K562 (cell line): ENCODE measurements at regions not wholly inside any gene's neighbourhood (a gene's known extent, or its start where the extent isn't known, plus 50 kb on each side); places are given as distances from the start of the nearest gene placed in this dataset.

Experiments used
- ATAC-seq: fragments of 200-7000 bp; cut with Tn5 transposase; 3 replicates; pipeline ENCODE4 v1.9.1; 2020; ENCODE audit warnings: moderate library complexity
- BruUV-seq: library from RNA; stranded (reverse); fragments of 400-500 nt; replicated peaks from 2 replicates; lab custom pipeline; 2021; lab: Mats Ljungman, UMichigan
- CTCF ChIA-PET: fragments of 300-600 bp; formaldehyde crosslinking; extraction: SDS; loops from one replicate; lab custom pipeline; 2021; ENCODE audit warnings: low intra/inter-chr PET ratio; lab: Yijun Ruan, JAX
- POLR2A ChIA-PET: fragments of 300-600, 350-650 bp; sonication (Branson Sonifier 250); formaldehyde crosslinking; extraction: SDS; loops from one replicate; lab custom pipeline; 2021; ENCODE audit warnings: antibody characterized with exemption, inconsistent platforms; lab: Yijun Ruan, JAX
- DNase-seq, 4 experiments: peaks; one replicate each; pipeline versions ENCODE4 v3.0.0 to v3.0.0-alpha.2; 2011 to 2018; ENCODE audit warnings: low spot score in 3 of 4, mixed read lengths in 3 of 4; ENCODE audit errors: extremely low read depth in 1 of 4
- FAIRE-seq: peaks from 2 replicates; lab custom pipeline; 2011; peaks lifted over from hg19 to GRCh38; lab: Jason Lieb, UNC
- H2AFZ ChIP-seq: 2 replicates; pipeline ENCODE4 v1.6.0; 2011; ENCODE audit warnings: low read depth, low read length, control low read depth, inconsistent platforms
- H3K27ac ChIP-seq: fragments of 200-600 bp; 3 replicates; pipeline ENCODE4 v1.8.0; 2011; ENCODE audit warnings: low read depth, mild to moderate bottlenecking, control low read depth, inconsistent platforms, low read length, moderate library complexity, mixed read lengths; ENCODE audit errors: extremely low read depth
- H3K27me3 ChIP-seq, 2 experiments: fragments of 300-600 bp in 1 of 2; 2 replicates in 1 of 2; 3 replicates in 1 of 2; pipeline versions ENCODE4 v1.6.0 to v1.8.0; 2011; ENCODE audit warnings: inconsistent platforms in 2 of 2, low read length in 2 of 2, mild to moderate bottlenecking in 1 of 2, mixed read lengths in 1 of 2, moderate library complexity in 1 of 2; ENCODE audit not compliant: control insufficient read depth in 2 of 2, insufficient read depth in 2 of 2
- H3K36me3 ChIP-seq: fragments of 300-600 bp; 3 replicates; pipeline ENCODE4 v1.8.0; 2011; ENCODE audit warnings: mild to moderate bottlenecking, low read length, inconsistent platforms; ENCODE audit not compliant: control insufficient read depth, insufficient read depth
- H3K4me1 ChIP-seq, 2 experiments: fragments of 200-600 bp in 1 of 2; replicated peaks in 1 of 2; 2 replicates in 1 of 2; 3 replicates in 1 of 2; pipeline versions ENCODE4 v1.5.1 to v1.8.0; 2011; ENCODE audit warnings: inconsistent platforms in 2 of 2, low read length in 2 of 2, mild to moderate bottlenecking in 1 of 2, mixed read lengths in 1 of 2, moderate library complexity in 1 of 2; ENCODE audit not compliant: control insufficient read depth in 2 of 2, insufficient read depth in 2 of 2
- H3K4me2 ChIP-seq: 2 replicates; pipeline ENCODE4 v1.6.1; 2011; ENCODE audit warnings: low read length, control low read depth, inconsistent platforms, mixed read lengths; ENCODE audit not compliant: insufficient read depth
- H3K4me3 ChIP-seq: fragments of 200-600 bp; sonication (generic), shearing (Covaris generic); 2 replicates; pipeline ENCODE4 v1.5.1; 2016; ENCODE audit warnings: control low read depth, inconsistent platforms
- H3K79me2 ChIP-seq: fragments of 200-600 bp; 3 replicates; pipeline ENCODE4 v1.8.0; 2011; ENCODE audit warnings: low read length, inconsistent platforms; ENCODE audit not compliant: control insufficient read depth, insufficient read depth
- H3K9ac ChIP-seq, 2 experiments: 2 replicates each; pipeline versions ENCODE4 v1.6.0 to v1.6.1; 2011; ENCODE audit warnings: low read depth in 2 of 2, low read length in 2 of 2, control low read depth in 1 of 2, inconsistent platforms in 1 of 2, mild to moderate bottlenecking in 1 of 2, mixed read lengths in 1 of 2; ENCODE audit not compliant: insufficient read depth in 1 of 2
- H3K9me1 ChIP-seq: one replicate; pipeline ENCODE4 v1.6.0; 2011; ENCODE audit warnings: inconsistent platforms, mild to moderate bottlenecking, low read length, moderate library complexity; ENCODE audit not compliant: control insufficient read depth, insufficient read depth
- H3K9me3 ChIP-seq: replicated peaks from 2 replicates; pipeline ENCODE4 v1.5.1; 2011; ENCODE audit warnings: low read depth, low read length, inconsistent platforms; ENCODE audit not compliant: control insufficient read depth, insufficient read depth
- H4K20me1 ChIP-seq: replicated peaks from 2 replicates; pipeline ENCODE4 v1.6.1; 2011; ENCODE audit warnings: low read length, inconsistent platforms, mixed read lengths; ENCODE audit not compliant: control insufficient read depth, insufficient read depth
- ATF7 ChIP-seq: fragments of 450-650 bp; IDR thresholded peaks from 2 replicates; pipeline ENCODE4 v1.7.1; 2014; ENCODE audit warnings: mild to moderate bottlenecking, moderate library complexity
- DACH1 ChIP-seq: fragments of 450-650 bp; IDR thresholded peaks from 2 replicates; pipeline ENCODE4 v1.6.1; 2018; ENCODE audit not compliant: partially characterized antibody
- EP400 ChIP-seq: fragments of 450-650 bp; IDR thresholded peaks from 2 replicates; pipeline ENCODE4 v1.6.1; 2017; ENCODE audit warnings: antibody characterized with exemption, mild to moderate bottlenecking, moderate library complexity
- HNRNPL ChIP-seq: fragments of 200-400 bp; formaldehyde crosslinking; IDR thresholded peaks from 2 replicates; pipeline ENCODE4 v1.6.1; 2017; ENCODE audit warnings: low read depth, mild to moderate bottlenecking, low read length
- JUND ChIP-seq, 2 experiments: IDR thresholded peaks; 2 replicates in 1 of 2; 3 replicates in 1 of 2; pipeline ENCODE4 v1.6.1; 2011; ENCODE audit warnings: borderline replicate concordance in 2 of 2, low read depth in 2 of 2, low read length in 2 of 2, improper control_type of control experiment in 1 of 2, missing biosample characterization in 1 of 2, missing genetic modification characterization in 1 of 2, missing genetic modification reagents in 1 of 2
- KDM2B ChIP-seq: fragments of 250-450 bp; sonication (Bioruptor Pico); IDR thresholded peaks from 2 replicates; pipeline ENCODE4 v1.8.0; 2021; ENCODE audit warnings: mild to moderate bottlenecking, moderate library complexity
- NCOA4 ChIP-seq: fragments of 450-650 bp; IDR thresholded peaks from 2 replicates; pipeline ENCODE4 v1.6.1; 2018; ENCODE audit warnings: mild to moderate bottlenecking; ENCODE audit not compliant: partially characterized antibody
- NFRKB ChIP-seq: fragments of 450-650 bp; IDR thresholded peaks from 2 replicates; pipeline ENCODE4 v1.6.1; 2016; ENCODE audit warnings: low read depth
- ZFPM2 ChIP-seq: fragments of 250-450 bp; sonication (Bioruptor Pico); IDR thresholded peaks from 2 replicates; pipeline ENCODE4 v1.5.1; 2022; ENCODE audit warnings: mild to moderate bottlenecking
- ZNF316 ChIP-seq: fragments of 450-650 bp; IDR thresholded peaks from 2 replicates; pipeline ENCODE4 v1.6.1; 2016
- WGBS: fragments of 100-300 bp; shearing (Covaris generic); methylation state at CpG from one replicate; pipeline ENCODE4 v1.1.6; 2016; ENCODE audit warnings: low coverage, mixed read lengths; ENCODE audit not compliant: insufficient coverage; ENCODE audit errors: missing lambda C conversion rate; 5-methylcytosine and 5-hydroxymethylcytosine counted together
- in situ Hi-C: fragments of 300-500 bp; cut with MboI; formaldehyde crosslinking; loops from 4 replicates; pipeline ENCODE4 v1.15.0; 2018; ENCODE audit warnings: inconsistent platforms, mixed read lengths
- intact Hi-C: fragments of 100-400 bp; cut with micrococcal nuclease; formaldehyde crosslinking; loops from 2 replicates; pipeline ENCODE4 v1.14.2; 2022
- TF ChIP-seq, protein P1 (sequence below), 2 experiments: IDR thresholded peaks in 1 of 2; conservative IDR thresholded peaks in 1 of 2; 2 replicates each; pipeline ENCODE4 v1.6.1; 2016; ENCODE audit warnings: low read depth in 2 of 2, mild to moderate bottlenecking in 1 of 2, missing compliant biosample characterization in 1 of 2, missing genetic modification characterization in 1 of 2, moderate library complexity in 1 of 2
- TF ChIP-seq, protein P2 (sequence below): fragments of 250-450 bp; sonication (Bioruptor Pico); IDR thresholded peaks from 2 replicates; pipeline ENCODE4 v1.4.0; 2020
- TF ChIP-seq, protein P3 (sequence below), 2 experiments: fragments of 450-650 bp; conservative IDR thresholded peaks; 2 replicates each; pipeline ENCODE4 v1.6.1; 2017; ENCODE audit warnings: mild to moderate bottlenecking in 2 of 2, moderate library complexity in 2 of 2

DNA sequence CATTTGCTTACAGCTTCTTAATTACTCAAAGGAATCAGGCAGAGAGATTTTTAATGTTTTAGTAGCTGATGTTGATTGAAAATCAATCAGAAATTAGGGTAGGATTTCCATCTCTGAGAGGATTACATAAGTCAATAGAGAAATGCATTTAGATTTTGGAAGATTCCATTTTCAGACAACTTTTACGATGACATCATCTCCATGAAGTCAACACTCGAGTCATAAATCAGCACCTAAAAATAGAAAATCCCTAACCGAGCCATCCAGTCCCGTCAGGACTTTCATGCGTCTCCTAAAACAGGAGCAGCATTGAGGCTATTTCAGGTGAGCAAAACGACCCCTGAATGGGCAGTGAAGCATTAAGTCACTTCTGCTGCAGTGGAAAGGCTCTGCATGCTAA lies 279.7 kb upstream of the RNF32 start:
- no peak overlapping the region for H3K9ac ChIP-seq
- CTCF ChIA-PET, result no interaction called here
- intact Hi-C loops (no loop called here), in situ Hi-C loops (no loop called here)
- DNase-seq (no peak), ATAC-seq (no peak), FAIRE-seq (no peak)
- no peaks in the 10 kb centered on the region for H4K20me1 ChIP-seq
- H3K4me2 ChIP-seq, result no peak overlapping the region
- H3K9me3 ChIP-seq, result no peaks in the 10 kb centered on the region
- no peaks in the 10 kb centered on the region for H3K4me1 ChIP-seq
- WGBS, result 0% methylated on average over 6 of the region's 6 CpGs
- POLR2A ChIA-PET, result no interaction called here
- BruUV-seq, result no TSS peak
- peaks cover 61 to 69% of the 10 kb centered on the region in 2 experiments for H3K27me3 ChIP-seq
- H3K36me3 ChIP-seq, result no peaks in the 10 kb centered on the region
- H3K27ac ChIP-seq, result no peak overlapping the region
- no peaks in the 10 kb centered on the region for H3K9me1 ChIP-seq
- H3K4me3 ChIP-seq, result no peak overlapping the region
- H2AFZ ChIP-seq, result no peak overlapping the region
- no peaks in the 10 kb centered on the region for H3K79me2 ChIP-seq
- TF ChIP-seq ZNF316, result no peak
- peak; percentile 79; the same call in 1 of the 2 replicates for TF ChIP-seq ATF7
- no peak for TF ChIP-seq DACH1
- TF ChIP-seq EP400, result no peak
- TF ChIP-seq, protein P1, sequence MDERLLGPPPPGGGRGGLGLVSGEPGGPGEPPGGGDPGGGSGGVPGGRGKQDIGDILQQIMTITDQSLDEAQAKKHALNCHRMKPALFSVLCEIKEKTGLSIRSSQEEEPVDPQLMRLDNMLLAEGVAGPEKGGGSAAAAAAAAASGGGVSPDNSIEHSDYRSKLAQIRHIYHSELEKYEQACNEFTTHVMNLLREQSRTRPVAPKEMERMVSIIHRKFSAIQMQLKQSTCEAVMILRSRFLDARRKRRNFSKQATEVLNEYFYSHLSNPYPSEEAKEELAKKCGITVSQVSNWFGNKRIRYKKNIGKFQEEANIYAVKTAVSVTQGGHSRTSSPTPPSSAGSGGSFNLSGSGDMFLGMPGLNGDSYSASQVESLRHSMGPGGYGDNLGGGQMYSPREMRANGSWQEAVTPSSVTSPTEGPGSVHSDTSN (CRISPR knock-in tag; IDR thresholded peaks at IDR 0.05; ENCODE audit: low read depth), result no peak
- TF ChIP-seq, protein P1 (tag; conservative IDR thresholded peaks at IDR 0.05; ENCODE audit: low read depth), result 0 out of 2 replicates have a peak, but pooled peaks have one; percentile 15
- no peak for TF ChIP-seq NFRKB
- no peak for TF ChIP-seq NCOA4
- TF ChIP-seq, protein P2, sequence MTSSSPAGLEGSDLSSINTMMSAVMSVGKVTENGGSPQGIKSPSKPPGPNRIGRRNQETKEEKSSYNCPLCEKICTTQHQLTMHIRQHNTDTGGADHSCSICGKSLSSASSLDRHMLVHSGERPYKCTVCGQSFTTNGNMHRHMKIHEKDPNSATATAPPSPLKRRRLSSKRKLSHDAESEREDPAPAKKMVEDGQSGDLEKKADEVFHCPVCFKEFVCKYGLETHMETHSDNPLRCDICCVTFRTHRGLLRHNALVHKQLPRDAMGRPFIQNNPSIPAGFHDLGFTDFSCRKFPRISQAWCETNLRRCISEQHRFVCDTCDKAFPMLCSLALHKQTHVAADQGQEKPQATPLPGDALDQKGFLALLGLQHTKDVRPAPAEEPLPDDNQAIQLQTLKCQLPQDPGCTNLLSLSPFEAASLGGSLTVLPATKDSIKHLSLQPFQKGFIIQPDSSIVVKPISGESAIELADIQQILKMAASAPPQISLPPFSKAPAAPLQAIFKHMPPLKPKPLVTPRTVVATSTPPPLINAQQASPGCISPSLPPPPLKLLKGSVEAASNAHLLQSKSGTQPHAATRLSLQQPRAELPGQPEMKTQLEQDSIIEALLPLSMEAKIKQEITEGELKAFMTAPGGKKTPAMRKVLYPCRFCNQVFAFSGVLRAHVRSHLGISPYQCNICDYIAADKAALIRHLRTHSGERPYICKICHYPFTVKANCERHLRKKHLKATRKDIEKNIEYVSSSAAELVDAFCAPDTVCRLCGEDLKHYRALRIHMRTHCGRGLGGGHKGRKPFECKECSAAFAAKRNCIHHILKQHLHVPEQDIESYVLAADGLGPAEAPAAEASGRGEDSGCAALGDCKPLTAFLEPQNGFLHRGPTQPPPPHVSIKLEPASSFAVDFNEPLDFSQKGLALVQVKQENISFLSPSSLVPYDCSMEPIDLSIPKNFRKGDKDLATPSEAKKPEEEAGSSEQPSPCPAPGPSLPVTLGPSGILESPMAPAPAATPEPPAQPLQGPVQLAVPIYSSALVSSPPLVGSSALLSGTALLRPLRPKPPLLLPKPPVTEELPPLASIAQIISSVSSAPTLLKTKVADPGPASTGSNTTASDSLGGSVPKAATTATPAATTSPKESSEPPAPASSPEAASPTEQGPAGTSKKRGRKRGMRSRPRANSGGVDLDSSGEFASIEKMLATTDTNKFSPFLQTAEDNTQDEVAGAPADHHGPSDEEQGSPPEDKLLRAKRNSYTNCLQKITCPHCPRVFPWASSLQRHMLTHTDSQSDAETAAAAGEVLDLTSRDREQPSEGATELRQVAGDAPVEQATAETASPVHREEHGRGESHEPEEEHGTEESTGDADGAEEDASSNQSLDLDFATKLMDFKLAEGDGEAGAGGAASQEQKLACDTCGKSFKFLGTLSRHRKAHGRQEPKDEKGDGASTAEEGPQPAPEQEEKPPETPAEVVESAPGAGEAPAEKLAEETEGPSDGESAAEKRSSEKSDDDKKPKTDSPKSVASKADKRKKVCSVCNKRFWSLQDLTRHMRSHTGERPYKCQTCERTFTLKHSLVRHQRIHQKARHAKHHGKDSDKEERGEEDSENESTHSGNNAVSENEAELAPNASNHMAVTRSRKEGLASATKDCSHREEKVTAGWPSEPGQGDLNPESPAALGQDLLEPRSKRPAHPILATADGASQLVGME (CRISPR knock-in tag), result no peak
- no peak for TF ChIP-seq HNRNPL
- no peak for TF ChIP-seq KDM2B (CRISPR knock-in tag)
- TF ChIP-seq ZFPM2 (CRISPR knock-in tag), result no peak
- TF ChIP-seq, protein P3, sequence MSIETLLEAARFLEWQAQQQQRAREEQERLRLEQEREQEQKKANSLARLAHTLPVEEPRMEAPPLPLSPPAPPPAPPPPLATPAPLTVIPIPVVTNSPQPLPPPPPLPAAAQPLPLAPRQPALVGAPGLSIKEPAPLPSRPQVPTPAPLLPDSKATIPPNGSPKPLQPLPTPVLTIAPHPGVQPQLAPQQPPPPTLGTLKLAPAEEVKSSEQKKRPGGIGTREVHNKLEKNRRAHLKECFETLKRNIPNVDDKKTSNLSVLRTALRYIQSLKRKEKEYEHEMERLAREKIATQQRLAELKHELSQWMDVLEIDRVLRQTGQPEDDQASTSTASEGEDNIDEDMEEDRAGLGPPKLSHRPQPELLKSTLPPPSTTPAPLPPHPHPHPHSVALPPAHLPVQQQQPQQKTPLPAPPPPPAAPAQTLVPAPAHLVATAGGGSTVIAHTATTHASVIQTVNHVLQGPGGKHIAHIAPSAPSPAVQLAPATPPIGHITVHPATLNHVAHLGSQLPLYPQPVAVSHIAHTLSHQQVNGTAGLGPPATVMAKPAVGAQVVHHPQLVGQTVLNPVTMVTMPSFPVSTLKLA (conservative IDR thresholded peaks at IDR 0.05), result no peak
- TF ChIP-seq JUND (IDR thresholded peaks at IDR 0.05; ENCODE audit: borderline replicate concordance, low read depth, low read length), result no peak
- TF ChIP-seq JUND (tag; IDR thresholded peaks at IDR 0.05; ENCODE audit: borderline replicate concordance, low read depth, low read length), result peak; percentile 53; the same call in 1 of the 3 replicates
